ENCODE measurements at regions not wholly inside any gene's neighbourhood (a gene's known extent, or its start where the extent isn't known, plus 50 kb on each side); places are given as distances from the start of the nearest gene placed in this dataset.

GRCh38 chr2:104563398-104563996 lies 290.4 kb upstream of the POU3F3 start:
- no peak for DNase-seq

- DNase-seq, result no peak
Measured at GRCh38 chr2:104568247-104568646, 285.7 kb upstream of the POU3F3 start.

DNA sequence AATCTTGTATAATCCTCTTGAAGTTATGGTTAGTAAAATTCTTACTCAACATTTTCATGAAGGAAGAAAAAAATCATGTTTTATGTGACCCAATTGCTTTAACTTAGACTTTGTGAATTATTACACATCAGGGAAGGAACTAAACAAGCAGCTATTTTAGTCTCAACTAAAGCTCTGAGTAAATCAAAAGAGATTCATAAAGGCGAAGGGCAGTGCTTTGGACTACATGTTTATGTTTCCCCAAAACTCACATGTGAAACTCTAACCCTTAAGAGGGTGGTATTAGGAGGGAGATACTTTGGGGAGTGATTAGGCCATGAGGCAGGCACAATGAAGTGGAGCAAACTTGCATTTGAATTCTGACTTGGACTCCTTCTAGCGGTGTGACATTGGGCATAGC lies 283.7 kb upstream of the POU3F3 start:
- DNase-seq, result no peak

DNA sequence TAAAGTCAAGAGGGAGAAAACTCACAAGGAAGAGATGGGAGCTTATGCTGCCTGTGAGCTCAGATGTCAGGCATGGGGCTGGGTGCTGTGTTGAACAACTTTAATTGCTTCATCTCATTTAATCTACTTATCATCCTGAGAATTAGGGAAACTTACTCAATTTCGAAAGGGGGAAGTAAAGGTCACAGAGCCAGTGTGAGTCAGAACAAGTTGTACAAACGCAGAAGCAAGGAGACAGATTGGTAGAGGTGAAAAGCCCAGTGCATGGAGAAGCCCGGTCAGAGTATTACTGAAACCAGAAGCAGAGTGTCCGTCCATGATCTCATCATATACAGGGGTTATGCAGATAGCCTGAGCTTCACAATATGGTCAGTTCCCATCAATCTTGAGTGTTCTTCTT lies 281.1 kb upstream of the POU3F3 start:
- DNase-seq, result no peak

DNA sequence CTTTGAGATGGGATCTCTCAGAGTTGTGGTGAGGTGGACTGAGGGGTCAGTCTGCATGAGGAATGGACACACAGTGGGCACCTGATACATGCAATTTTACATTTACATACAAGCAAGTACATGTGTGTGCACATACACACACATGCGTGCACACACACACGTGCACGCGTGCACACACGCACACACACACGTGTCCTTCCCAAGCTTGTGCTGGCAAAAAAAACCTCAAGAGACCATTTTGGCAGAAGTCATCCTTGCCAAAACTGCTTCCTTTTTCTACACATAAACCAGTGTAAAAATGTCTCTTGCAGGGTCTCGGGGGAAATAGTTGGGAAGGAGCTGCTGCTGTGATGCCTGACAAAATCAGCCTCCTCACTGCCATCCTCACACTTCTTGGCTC lies 279.5 kb upstream of the POU3F3 start:
- no peak for DNase-seq

DNA sequence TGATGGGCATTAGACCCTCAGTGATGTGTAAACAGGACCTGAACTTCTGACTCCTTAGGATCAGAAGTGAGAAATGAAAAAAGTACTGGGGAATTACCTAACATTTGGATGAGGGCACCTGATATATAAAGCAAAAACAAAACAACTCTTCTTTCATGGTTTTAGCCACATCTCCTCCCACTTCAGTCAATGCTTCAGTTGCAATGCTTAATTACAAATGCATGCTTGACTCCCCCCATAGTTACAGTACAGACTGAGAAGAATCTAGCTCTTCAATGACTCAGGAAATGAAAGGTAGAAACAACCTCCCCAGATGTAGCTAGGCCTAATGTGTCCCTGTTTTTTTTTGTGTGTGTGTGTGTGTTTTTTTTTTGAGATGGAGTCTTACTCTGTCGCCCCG lies 276.8 kb upstream of the POU3F3 start:
- DNase-seq, result no peak

DNA sequence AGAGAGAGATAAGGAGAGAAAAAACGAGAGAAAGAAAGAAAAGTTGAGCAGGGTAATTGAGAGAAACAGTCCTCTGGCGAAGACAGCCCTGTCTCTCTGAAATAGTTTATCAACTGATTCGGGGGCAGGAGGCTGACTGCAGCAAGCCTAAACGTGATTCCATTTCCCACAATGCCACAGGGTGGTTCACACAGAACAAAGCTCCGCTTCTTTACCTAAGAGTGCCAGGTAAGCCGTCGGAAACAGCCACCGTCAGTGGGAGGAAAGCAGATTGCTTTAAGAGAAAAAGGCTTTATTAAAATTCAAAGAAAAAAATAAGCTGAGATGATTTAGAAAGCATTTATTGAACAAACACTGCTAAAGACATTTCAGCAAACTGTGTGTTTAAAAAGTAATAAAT lies 271.4 kb upstream of the POU3F3 start:
- DNase-seq, result no peak

- DNase-seq, result no peak
Measured at GRCh38 chr2:104583811-104584210, 270.1 kb upstream of the POU3F3 start.

- DNase-seq, result no peak
Measured at GRCh38 chr2:104584393-104584792, 269.5 kb upstream of the POU3F3 start.

GRCh38 chr2:104595576-104595975 lies 258.3 kb upstream of the POU3F3 start:
- no peak for DNase-seq

GRCh38 chr2:104597942-104598341 lies 256.0 kb upstream of the POU3F3 start:
- DNase-seq, result no peak

DNA sequence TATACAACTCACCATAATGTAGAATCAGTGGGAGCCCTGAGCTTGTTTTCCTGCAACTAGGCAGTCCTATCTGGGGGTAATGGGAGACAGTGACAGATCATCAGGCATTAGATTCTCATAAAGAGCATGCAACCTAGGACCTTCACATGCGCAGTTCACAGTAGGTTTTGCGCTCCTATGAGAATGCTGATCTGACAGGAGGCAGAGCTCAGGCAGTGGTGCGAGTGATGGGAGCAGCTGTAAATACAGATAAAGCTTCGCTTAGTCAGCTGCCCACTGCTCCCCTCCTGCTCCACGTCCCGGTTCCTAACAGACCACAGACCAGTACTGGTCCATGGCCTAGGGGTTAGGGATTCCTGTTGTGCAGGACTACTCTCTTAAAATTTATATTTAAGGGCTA lies 255.3 kb upstream of the POU3F3 start:
- no peak for DNase-seq

DNA sequence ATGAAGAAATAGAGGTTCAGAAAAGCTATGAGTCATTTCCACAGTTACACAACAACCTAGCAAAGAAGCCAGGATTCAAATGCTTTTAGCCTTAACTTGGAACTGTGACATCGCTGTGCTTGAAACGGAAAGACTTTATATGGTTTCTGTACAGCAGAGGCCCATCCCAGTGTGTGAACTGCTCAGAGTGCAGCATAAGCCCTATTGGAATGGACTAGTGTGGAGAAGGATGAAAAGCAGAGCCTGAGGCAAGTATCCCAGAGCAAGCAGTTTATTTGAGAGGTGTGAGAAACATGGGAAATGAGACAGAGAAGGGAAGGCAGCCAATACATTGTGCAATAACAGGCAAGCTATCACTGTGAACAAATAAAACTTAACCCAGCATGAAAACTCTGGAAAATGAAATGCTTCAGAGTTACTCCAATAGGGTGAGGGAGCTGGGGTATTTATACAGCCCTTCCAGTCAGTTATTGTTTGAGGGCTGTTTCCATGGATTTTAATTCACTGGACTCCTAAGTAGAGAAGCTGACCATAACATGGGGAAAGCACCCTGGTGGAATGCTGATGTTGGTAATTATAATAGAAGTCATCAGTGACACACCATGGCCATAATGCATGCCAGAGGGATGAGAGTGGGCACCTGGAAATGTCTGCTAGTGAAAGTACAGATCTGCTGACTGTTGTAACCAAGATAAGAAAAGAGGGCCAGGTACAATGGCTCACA lies 254.0 kb upstream of the POU3F3 start:
- no peak for DNase-seq

GRCh38 chr2:104606056-104606455 lies 247.9 kb upstream of the POU3F3 start:
- no peak for DNase-seq

GRCh38 chr2:104616856-104617255 lies 237.1 kb upstream of the POU3F3 start:
- no peak for DNase-seq

DNA sequence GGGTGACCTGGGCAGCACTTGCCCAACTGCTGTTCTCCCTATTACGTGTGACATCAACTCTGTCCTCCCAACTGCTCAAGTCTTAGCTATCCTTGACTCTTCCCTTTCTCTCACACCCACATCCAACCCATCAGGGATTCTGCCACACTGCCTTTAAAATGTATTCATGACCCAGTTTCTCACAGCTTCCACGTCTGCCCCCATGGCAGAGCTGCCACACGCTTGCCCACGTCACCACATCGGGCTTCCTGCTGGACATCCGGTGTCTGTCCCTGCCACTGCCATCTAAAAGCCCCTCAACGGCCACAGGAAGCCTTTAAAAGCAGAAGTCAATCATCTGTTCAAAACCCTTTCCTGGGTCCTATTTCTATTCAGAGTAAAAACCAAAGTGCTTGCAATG lies 233.1 kb upstream of the POU3F3 start:
- no peak for DNase-seq

DNA sequence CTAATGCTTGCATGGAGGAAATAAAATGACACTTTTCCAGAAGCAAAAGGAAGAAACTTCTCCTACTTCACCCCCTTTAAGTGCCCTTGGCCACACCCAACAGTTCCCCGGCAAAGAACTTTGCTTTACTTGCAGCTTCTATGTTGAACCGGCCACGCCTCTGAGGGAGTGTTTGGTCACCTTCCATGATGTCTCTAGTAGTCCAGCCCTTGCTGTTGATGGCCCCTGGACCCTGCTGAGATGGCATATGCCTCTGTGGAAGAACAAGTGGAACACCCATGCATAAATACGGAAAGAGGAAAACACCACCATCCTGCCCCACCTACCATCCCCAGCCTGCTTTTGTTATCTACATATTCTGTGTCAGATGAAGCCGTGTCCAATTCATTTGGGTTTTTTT lies 218.3 kb upstream of the POU3F3 start:
- DNase-seq, result no peak

- DNase-seq, result no peak
Measured at GRCh38 chr2:104638190-104638858, 215.6 kb upstream of the POU3F3 start.

DNA sequence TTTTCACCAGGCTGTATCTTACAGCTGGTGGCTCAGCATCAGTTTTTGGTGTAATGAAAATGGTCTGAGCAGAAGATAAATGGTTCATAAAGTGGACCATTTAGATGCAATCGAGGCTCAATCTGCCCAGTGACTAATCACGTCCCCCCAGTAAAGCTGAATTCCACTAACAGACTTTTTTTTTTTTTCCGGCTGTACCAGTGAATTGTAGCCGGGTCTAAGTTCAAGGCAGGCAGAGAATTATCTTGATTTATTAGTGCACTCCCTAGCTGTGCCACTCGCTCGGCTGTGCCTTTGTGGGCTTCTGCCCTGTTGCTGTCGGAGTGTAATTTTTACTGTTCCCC lies 215.1 kb upstream of the POU3F3 start:
- DNase-seq, result no peak

- no peak for DNase-seq
Measured at GRCh38 chr2:104641786-104642185, 212.1 kb upstream of the POU3F3 start.

GRCh38 chr2:104648376-104648775 lies 205.5 kb upstream of the POU3F3 start:
- DNase-seq, result no peak

DNA sequence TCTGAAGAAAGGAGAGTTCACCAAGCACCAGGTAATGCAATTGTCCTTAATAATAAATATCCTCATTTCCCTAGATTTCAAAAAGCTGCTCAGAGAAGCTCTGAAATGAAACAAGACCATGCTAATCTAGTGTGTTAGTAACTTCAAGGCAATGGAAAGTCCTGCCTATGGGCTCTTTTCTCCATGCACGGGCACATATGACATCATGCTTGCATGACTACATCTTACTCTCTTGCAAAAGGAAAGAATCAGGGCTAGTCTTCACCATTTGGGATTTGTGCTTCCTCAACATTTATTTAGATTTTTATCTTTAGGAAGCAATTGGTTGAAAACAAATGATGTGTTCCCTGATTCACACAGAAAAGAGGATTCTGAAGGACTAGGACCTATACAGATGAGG lies 204.0 kb upstream of the POU3F3 start:
- no peak for DNase-seq

DNA sequence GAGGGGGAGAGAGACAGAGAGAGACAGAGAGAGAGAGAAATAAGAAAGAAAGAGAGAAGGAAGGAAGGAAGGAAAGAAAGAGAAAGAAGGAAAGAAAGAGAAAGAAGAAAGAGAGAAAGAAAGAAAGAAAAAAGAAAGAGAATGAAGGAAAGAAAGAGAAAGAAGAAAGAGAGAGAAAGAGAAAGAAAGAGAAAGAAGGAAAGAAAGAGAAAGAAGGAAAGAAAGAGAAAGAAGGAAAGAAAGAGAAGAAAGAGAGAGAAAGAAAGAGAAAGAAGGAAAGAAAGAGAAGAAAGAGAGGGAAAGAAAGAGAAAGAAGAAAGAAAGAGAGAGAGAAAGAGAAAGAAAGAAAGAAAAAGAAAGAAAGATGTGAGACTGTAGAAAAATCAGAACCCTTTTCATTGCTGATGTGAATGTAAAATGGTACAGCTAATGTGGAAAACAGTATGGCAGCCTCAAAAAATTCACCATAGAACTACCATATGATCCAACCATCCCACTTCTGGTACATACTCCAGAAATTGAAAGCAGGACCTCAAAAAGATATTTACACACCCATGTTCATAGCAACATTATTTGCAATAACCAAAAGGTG lies 203.4 kb upstream of the POU3F3 start:
- DNase-seq, result no peak

- no peak for DNase-seq
Measured at GRCh38 chr2:104654811-104655210, 199.1 kb upstream of the POU3F3 start.

All from DMS79 (cell line).